HG02763 (cell line): ENCODE measurements at regions not wholly inside any gene's neighbourhood (a gene's known extent, or its start where the extent isn't known, plus 50 kb on each side); places are given as distances from the start of the nearest gene placed in this dataset.

Source experiments
- ATAC-seq: cut with Tn5 transposase; IDR thresholded peaks from one replicate; pipeline ENCODE4 v1.9.1; 2021; ENCODE audit warnings: mild to moderate bottlenecking, moderate library complexity; ENCODE audit not compliant: unreplicated experiment

DNA sequence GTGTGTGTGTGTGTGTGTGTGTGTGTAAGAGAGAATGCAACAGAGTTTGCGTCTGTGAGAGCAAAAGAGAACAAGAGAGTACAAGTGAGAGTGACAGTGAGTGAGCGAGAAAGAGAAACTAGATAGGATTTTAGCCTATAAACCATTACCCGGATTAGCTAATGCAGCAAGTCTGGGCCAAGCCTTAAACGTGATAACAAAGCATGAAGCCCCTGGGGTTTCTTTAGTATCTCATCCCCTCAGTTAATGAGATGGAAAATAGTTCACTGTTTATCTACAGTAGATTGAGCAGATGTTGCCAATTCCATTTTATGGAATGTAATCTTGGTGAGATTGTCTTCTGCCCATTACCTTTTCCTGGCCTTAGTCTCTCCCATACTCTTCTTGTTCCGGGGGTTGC lies 114.5 kb downstream of the MAT2B start:
- no peak for ATAC-seq

DNA sequence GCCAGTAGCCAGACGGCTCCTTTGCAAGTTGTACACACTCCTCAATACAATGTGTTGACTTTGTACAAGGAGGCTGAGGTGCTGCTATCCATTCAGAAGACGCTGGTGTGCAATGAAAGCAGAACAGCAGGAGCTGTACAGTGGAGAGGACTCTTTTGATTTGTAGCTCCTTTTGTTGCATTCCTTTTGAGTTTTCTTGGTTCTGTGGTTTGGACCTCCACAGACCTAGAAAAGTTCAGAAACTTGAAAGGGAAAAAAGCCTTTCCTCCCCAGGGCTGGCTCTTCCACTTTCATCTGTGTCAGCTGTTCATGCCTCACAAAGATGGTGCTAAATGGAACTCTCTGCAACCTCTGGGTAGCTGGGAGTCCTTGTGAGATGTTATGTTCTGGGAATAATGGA lies 117.4 kb downstream of the MAT2B start:
- no peak for ATAC-seq

DNA sequence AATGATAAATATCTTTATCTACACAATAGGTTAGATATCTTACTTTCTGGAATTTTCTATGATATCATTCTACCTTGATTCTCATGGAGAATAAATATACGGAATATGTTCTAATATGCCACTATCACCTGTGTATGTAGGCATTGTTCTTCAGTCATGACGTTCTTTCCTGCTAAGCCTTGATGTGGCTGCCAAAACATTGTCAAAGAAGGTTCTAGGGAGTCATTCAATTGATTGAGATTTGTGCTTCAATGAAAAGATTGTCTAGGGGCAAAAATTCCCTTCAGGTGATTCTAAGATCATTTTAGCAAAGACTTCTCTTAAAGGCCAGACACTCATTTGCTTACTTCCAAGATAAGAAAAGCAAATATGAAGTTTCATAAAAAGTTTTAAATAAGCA lies 118.1 kb downstream of the MAT2B start:
- ATAC-seq, result no peak

DNA sequence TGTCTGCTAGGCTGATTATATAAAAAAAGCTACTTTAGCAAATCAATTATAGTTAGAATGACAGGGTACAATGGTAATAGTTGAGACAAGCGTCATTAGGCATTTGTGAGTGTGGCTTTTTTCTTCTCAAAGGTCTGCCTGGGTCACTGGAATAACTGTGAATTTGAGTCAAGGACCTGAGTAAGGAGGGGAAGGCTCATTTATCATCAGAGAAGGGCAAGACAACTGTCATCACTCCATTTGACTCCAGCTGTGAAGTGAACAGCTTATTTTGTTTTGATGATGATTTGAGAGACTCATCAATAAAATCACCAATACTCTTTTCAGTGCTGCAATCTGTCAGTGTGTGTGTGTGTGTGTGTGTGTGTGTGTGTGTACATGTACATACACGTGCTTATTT lies 118.6 kb downstream of the MAT2B start:
- ATAC-seq, result no peak

DNA sequence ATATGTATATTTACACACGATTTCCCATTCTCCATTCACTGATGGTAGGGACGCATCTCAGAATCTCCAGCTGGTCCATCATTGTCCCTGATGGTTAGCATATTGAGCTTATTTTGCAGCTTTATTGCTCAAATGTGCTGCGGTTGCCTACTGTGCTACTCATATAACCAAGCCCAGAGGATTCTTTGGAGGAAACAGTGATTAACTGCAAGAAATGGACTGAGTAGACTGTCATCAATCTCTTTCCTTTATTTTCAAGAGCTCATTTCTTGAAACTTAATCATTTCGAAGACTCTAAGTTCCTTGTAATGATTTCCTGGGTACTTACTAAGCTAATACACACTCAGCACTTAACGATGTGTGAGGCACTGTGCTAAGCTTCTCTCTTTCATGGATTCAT lies 119.0 kb downstream of the MAT2B start:
- ATAC-seq, result no peak

DNA sequence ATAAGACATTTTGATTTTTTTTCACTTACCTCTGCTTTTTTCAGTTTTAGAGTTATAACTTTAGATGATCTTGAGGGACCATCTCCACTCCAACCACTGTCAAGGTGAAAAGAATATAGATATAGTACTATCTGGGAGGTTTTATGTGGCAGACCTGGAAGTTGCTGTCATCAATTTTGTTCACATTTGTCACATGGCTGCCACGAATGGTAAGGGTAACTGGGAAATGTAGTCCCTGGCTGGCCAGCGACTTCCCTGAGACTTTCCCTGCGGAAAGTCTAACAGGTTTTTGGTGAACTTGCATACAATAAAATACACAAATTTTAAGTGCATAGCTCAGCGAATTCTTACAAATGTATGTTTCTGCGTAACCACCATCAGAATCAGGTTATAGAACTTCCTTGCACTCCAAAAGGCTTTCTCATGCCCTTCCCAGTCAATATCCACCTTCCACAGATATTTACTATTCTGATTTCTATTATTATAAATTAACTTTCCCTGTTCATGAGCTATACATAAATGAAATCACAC lies 121.5 kb downstream of the MAT2B start:
- no peak for ATAC-seq

DNA sequence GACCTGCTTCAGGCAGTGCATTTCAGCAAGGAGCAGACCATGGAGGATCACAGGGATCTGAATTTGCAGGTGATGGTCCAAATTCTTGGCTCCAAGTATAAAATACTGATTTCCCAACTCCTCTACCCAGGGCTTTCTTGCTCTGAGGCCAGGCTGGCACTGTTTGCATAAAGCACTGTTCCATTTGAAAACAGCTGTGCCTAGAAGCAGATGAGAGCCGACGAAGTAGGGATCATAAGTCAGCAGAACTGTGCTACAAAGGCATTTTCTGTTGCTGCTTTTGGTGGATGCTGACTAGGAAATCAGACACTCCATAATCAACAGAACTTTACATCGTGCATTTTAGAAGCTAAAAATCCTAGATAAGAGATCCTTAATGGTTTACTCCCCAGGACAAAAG lies 126.4 kb downstream of the MAT2B start:
- ATAC-seq, result no peak

DNA sequence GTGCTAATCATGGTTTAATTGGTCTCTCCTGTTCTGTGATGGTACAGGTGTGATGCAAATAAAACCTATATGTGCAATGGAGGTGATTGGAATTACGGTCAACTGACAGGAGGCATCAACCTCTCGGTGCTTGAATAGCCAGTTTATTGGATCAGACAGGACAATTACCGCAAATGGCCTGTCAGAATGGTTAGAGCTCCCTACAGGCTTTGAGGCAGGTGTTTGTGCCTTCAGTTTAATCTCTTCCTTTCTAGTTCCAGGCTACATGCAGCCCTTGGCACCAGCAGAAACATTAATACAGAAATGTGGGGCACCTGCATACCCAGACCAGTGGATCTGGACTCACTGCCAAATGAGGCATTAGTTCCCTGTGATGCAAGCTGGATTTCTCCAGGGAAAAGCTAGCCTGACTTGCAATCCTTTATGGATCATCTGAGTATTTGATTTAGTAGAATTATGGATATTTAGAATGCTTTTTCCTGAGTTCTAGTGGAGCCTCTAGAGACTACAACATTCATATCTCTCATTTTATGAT lies 128.6 kb downstream of the MAT2B start:
- no peak for ATAC-seq

DNA sequence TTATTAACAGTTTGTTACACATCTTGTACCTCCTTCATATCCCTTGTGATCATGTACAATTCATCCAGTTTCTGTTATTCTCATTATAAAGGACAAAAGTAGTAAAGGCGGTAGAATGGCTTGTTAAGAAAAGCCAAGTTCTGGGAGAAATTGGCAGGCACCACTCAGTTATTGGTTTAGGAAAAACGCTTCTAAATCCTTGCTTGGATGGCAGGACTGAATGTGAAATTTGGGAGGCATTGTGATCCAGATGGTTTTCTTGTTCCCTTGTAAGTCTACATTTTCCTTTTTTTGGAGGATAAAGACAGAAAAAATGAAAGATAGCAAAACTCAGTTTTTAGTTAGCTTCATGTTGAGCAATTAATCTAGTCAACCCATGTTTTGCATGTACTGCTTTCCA lies 130.2 kb downstream of the MAT2B start:
- ATAC-seq, result no peak

DNA sequence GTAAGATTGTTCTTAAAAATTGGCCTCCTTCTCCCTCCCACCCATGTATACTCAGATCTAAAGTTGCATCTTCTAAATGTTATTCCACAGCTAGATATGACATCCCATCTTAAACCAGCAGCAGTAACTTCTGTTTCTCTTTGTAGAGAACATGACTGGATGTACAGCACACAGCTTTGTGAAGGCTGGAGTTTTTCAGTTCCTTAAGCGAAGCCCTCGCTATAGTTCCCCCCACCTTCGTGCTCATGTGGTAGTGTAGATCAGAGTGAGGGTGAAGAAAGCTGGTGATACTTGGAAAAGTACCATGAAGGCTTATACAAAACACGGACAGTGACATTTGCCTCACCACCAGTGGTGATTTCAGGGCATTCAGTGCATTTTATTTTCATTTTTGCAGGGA lies 137.5 kb downstream of the MAT2B start:
- no peak for ATAC-seq

DNA sequence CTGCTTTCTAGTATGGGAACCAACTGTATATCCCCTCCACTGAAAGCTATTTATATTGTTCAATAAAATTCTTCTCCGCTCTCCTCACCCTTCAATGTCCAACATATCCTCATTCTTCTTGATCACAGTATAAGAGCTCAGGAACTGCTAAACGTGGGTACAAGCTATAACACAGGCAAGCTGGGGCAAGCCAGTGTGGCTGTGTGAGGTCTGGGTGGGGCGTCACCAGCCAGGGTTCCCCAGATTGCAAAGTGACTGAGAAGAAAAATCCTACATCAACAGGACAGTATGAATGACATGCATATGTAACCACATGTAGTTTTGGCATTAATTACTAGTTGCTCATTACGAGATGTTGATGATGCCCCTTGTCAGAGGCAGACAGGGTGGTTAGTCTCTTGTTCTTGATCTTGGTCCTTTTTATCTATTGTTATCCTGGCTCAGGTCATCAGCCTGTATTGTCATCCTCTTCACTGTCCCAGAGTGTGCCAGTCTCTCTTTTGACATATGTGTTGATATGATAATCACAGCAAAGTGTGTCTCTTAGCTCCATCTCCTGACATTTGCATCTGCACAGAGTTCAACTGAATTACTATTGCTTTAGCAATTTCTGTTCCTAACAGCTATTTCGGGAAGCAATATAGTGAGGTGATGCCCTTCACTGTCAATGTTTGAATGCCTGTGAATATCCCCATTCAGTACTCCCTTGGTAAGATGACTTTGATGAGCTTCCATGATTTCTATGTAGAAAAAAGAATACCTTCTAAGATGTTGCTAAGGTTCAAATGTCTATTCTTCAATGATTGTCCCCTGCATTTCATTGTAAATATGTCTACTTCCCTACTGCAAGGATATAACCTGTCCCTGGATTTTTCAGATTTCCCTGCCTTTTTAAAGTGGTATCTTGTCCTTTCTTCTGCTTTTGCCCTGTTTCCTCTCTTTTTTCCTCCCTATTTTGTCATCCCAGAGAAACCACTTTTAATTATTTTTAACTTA lies 140.3 kb downstream of the MAT2B start:
- no peak for ATAC-seq

DNA sequence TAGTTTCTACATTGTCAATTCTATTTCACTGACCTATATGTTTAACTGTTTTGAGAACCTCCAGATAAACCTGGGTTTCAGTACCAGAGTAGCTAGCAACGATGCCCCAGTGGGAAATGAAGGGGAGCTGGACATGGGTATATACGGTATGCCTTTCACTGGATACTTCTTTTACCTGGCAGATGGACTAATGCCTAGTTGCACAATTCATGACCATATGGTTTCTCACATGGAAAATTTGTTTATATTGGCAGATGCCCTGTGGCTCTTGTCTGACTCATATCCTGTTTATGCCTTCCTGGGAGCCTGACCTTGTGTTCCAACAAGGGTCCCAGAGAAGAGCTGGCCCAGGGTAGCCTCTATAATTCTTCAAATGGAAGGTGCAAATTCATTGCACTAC lies 144.1 kb downstream of the MAT2B start:
- ATAC-seq, result no peak

DNA sequence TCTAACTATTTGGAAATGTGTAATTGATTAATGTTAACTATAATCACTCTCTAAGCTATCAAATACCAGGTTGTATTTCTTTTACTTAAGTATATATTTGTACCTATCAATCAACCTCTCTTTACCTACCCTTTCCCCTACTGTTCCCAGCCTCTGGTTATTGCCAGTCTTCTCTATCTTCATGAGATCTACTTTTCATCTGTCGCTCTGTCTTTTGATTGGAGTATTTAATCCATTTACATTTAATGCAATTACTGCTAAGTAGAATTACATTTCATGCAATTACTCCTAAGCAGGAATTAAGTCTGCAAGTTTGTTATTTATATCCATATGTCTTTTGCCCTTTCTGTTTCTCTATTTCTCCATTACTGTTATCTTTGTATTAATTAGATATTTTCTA lies 148.1 kb downstream of the MAT2B start:
- ATAC-seq, result no peak

DNA sequence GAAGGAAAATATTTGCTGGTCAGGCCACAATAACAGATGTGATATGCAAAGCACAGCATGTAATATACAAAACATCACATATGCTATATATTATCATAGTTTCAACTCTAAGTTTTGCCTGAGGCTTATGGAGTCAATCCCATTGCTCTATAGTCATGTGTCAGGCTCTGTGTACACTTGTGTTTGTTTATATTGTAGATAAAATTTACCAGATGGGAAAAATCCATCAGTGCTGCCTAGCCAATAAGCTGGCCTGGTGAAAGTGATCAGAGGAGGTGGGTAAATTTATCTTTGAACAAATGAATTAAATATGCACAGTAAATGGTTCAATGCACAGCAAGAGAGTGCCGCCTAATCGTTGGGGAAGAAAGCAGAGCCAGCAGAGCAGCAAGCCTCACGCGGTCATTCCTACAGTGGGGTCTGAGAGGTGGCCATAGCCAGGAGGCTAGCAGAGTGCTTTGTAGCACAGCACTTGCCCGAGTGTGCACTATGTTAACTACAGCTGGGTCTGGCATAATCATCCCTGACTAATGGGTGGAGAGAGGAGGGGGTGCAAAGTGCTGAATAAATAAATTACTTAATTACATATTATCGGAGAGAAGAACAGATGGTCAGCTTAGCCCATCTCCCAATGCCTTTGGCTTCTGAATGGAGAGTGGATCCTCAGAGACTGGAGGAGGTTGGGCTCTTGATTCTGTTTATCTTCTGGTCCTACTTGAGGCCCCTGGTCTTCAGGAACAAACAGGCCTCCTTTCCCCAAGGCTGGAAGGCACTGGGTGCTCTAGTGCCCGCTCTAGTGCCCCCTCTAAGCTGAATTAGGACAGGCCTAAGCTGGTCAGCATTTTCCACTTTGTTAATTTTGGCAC lies 153.5 kb downstream of the MAT2B start:
- ATAC-seq, result no peak

DNA sequence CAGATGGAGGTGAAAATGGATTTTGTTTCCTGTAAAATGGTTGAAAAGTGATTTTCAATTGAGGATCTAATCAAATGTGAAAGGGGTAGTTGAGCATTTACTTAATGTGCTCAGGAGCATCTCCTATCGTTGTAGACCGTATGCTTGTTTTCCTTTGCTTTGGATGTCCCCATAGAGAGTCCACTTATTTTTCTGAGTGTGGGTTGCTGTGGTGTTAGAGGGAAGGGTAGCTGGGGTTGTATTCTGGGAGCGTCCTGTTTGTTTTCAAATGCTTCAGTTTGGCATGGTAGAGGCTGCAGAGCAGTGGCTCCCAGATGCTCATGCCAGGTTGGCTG lies 154.1 kb downstream of the MAT2B start:
- ATAC-seq, result no peak

DNA sequence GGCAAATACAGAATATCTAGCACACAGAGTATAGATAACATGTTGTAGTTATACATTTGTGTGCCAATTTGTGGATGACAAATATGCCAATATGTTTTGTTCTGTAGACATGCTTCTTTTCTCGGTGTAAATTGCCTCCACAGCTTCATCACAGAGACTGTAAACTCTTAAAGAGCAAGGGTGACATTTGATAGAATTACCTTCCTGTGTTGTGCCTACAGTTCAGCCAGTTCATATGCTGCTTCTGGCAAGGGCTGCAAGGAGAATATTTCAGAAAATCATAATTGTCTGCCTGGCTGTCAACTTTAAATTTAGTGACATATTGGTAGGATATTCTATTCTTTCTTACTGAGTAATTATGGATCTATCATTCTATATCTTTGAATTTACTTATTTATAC lies 155.1 kb downstream of the MAT2B start:
- no peak for ATAC-seq

DNA sequence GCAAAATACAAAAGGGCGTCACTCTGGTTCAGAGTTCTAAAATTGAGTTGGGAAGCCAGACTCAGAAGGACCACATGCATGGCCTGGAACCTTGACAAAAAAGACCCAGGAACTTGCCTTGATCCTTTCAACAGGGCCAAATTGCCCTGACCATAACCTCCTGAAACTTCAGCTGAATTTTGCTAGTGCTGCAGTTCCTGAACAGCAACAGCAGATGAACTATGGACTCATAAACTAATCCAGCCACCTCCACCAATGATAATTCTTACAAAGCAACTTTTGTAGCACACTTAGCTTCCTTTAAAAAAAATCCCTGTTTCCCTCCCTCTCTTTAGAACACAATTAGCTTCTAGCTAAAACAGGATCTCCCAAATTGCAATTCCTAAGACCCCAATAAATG lies 155.9 kb downstream of the MAT2B start:
- ATAC-seq, result no peak

DNA sequence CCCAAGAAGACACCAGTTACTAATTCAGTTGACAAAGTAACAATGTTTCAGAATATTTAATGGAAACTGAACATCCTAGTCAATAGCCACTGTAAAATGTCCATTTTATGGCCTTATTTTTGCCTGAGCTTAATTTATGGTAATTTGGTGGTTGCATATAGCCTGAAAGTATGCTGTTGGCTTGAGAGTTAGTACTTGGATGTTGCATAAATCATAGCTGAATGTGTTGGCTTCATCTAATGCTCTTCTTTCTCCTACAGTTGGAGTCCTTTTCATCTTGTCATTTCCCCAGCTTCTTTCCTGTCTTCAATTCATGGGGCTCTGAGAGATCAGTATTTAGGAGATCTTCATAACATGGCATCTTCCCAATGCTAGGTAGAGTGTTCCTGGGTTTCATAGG lies 164.6 kb downstream of the MAT2B start:
- ATAC-seq, result no peak

DNA sequence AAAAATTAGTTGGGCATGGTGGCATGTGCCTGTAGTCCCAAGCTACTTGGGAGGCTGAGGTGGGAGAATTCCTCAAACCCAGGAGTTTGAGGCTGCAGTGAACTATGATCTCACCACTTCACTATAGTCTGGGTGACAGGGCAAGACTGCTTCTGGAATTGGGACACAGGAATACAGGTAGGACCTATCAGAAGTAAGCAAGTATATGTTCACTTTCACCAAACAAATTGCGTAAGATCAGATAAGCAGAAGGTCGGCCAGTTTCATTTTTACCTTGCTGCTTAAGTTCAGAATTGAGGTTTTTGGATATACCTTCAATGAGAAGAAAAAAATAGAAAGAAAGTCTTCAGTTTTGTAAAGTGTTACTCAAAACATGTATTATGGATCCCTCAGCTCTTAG lies 171.7 kb downstream of the MAT2B start:
- ATAC-seq, result no peak

DNA sequence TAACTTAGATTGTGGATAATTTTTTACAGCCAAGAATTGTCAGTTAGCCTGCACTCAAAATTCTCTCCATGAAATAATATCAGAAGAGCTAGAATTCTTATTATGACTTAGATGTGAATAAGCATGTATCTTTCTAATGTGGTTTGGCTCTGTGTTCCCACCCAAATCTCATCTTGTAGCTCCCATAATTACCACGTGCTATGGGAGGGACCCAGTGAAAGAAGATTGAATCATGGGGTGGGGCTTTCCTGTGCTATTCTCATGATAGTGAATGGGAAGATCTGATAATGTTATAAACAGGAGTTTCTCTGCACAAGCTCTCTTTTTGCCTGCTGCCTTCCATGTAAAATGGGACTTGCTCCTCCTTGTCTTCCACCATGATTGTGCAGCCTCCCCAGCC lies 176.8 kb downstream of the MAT2B start:
- no peak for ATAC-seq

DNA sequence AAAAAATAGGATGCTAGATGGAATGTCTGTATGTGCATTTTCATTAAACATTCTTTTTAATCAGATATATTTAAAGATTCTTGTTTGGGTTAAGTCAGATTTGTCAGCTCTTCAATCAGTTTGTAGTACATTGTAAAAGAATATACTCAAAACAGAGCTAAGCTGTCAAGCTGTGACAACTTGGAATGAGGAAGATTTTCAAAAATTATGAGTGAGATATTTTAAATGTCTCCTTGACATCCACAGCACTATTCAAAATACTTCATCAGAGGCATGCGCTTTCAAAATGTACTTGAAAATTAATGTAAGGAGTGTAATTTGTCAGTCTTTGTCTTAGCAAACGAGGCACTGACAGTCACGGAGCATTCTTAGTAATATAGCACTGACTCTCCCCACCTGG lies 182.0 kb downstream of the MAT2B start:
- ATAC-seq, result no peak

DNA sequence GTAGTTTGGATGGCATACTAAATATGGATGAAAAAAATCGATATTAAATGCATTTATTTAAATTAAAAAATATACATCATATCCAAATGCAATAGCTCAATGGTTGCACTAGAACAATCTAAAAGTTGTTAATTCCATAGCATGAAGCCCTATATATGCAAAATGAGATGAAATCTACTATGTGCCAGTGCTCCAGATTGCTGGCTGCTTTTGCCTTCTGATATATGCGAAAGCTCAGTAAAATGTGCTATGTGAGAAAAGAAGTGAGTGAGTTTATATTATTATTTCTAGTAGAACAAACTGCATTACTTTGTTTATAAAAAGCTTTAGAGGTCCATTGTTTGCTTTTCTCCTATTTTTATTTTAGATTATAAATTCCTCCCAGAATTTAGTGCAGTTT lies 186.7 kb downstream of the MAT2B start:
- no peak for ATAC-seq
